ENCODE measurements at regions not wholly inside any gene's neighbourhood (a gene's known extent, or its start where the extent isn't known, plus 50 kb on each side); places are given as distances from the start of the nearest gene placed in this dataset.
"Not testable (repeated sequence)": the region's sequence is repeated elsewhere in the genome, so short reads cannot be mapped to it uniquely, and the experiment has no call there.

- DNase-seq: no peak
Measured at GRCh38 chr3:176032043-176032442, 1165.2 kb downstream of the TBL1XR1 start.

- DNase-seq: not testable (repeated sequence)
Measured at GRCh38 chr3:176016203-176016602, 1157.1 kb downstream of the NAALADL2 start.

- not testable (repeated sequence) for DNase-seq
Measured at GRCh38 chr3:176015228-176015627, 1156.1 kb downstream of the NAALADL2 start.

GRCh38 chr3:176009256-176009655 is 1150.1 kb downstream of the NAALADL2 start:
- DNase-seq: no peak

GRCh38 chr3:176005564-176005963 is 1146.4 kb downstream of the NAALADL2 start:
- no peak for DNase-seq

GRCh38 chr3:175989161-175989560 is 1130.0 kb downstream of the NAALADL2 start:
- no peak for DNase-seq

- no peak for DNase-seq
Measured at GRCh38 chr3:175988401-175988800, 1129.3 kb downstream of the NAALADL2 start.

- no peak for DNase-seq
Measured at GRCh38 chr3:175985781-175986180, 1126.6 kb downstream of the NAALADL2 start.

- no peak for DNase-seq
Measured at GRCh38 chr3:175983379-175983778, 1124.2 kb downstream of the NAALADL2 start.

- DNase-seq: no peak
Measured at GRCh38 chr3:175980486-175981090, 1121.5 kb downstream of the NAALADL2 start.

- DNase-seq: no peak
Measured at GRCh38 chr3:175977968-175978752, 1119.0 kb downstream of the NAALADL2 start.

- no peak for DNase-seq
Measured at GRCh38 chr3:175969456-175969855, 1110.3 kb downstream of the NAALADL2 start.

GRCh38 chr3:175965036-175965435 is 1105.9 kb downstream of the NAALADL2 start:
- no peak for DNase-seq

GRCh38 chr3:175957427-175957826 is 1098.3 kb downstream of the NAALADL2 start:
- DNase-seq: no peak

- peak; percentile 1 for DNase-seq
Measured at GRCh38 chr3:175956964-175957363, 1097.8 kb downstream of the NAALADL2 start.

GRCh38 chr3:175951047-175951694 is 1092.0 kb downstream of the NAALADL2 start:
- no peak for DNase-seq

- DNase-seq: no peak
Measured at GRCh38 chr3:175948041-175948440, 1088.9 kb downstream of the NAALADL2 start.

- peak; percentile 23 for DNase-seq
Measured at GRCh38 chr3:175941352-175941751, 1082.2 kb downstream of the NAALADL2 start.

GRCh38 chr3:175940881-175941280 is 1081.7 kb downstream of the NAALADL2 start:
- no peak for DNase-seq

- no peak for DNase-seq
Measured at GRCh38 chr3:175940243-175940642, 1081.1 kb downstream of the NAALADL2 start.

GRCh38 chr3:175937367-175937766 is 1078.2 kb downstream of the NAALADL2 start:
- not testable (repeated sequence) for DNase-seq

GRCh38 chr3:175932586-175932985 is 1073.5 kb downstream of the NAALADL2 start:
- no peak for DNase-seq

- no peak for DNase-seq
Measured at GRCh38 chr3:175919133-175919532, 1060.0 kb downstream of the NAALADL2 start.
